GM18873 (cell line): ENCODE measurements at regions not wholly inside any gene's neighbourhood (a gene's known extent, or its start where the extent isn't known, plus 50 kb on each side); places are given as distances from the start of the nearest gene placed in this dataset.

Experiments used
- ATAC-seq: cut with Tn5 transposase; IDR thresholded peaks from one replicate; pipeline ENCODE4 v1.9.1; 2021; ENCODE audit warnings: mild to moderate bottlenecking, moderate library complexity, moderate number of reproducible peaks; ENCODE audit not compliant: unreplicated experiment, low FRiP score

- ATAC-seq, result no peak
Observed at GRCh38 chr9:82363682-82364081, 375.1 kb downstream of the SPATA31D1 start.

GRCh38 chr9:82367016-82367415 is 378.4 kb downstream of the SPATA31D1 start:
- no peak for ATAC-seq

- no peak for ATAC-seq
Observed at GRCh38 chr9:82367929-82368328, 379.4 kb downstream of the SPATA31D1 start.

GRCh38 chr9:82369251-82369945 is 380.8 kb downstream of the SPATA31D1 start:
- ATAC-seq, result no peak

GRCh38 chr9:82375041-82375440 is 386.5 kb downstream of the SPATA31D1 start:
- ATAC-seq, result no peak

- no peak for ATAC-seq
Observed at GRCh38 chr9:82376677-82377232, 388.2 kb downstream of the SPATA31D1 start.

GRCh38 chr9:82382887-82383616 is 394.5 kb downstream of the SPATA31D1 start:
- no peak for ATAC-seq

- ATAC-seq, result no peak
Observed at GRCh38 chr9:82385633-82386032, 397.1 kb downstream of the SPATA31D1 start.

- ATAC-seq, result no peak
Observed at GRCh38 chr9:82397534-82397933, 409.0 kb downstream of the SPATA31D1 start.

GRCh38 chr9:82404196-82404870 is 415.8 kb downstream of the SPATA31D1 start:
- ATAC-seq, result no peak

- ATAC-seq, result no peak
Observed at GRCh38 chr9:82404881-82405280, 416.3 kb downstream of the SPATA31D1 start.

- ATAC-seq, result no peak
Observed at GRCh38 chr9:82406456-82407085, 418.0 kb downstream of the SPATA31D1 start.

GRCh38 chr9:82410306-82410705 is 421.7 kb downstream of the SPATA31D1 start:
- peak; percentile 96 for ATAC-seq

- no peak for ATAC-seq
Observed at GRCh38 chr9:82410866-82411265, 422.3 kb downstream of the SPATA31D1 start.

GRCh38 chr9:82412586-82413305 is 424.2 kb downstream of the SPATA31D1 start:
- ATAC-seq, result no peak

GRCh38 chr9:82417501-82417900 is 428.9 kb downstream of the SPATA31D1 start:
- no peak for ATAC-seq

GRCh38 chr9:82418334-82418733 is 429.8 kb downstream of the SPATA31D1 start:
- ATAC-seq, result no peak

GRCh38 chr9:82419696-82420486 is 431.3 kb downstream of the SPATA31D1 start:
- no peak for ATAC-seq

- ATAC-seq, result no peak
Observed at GRCh38 chr9:82421498-82421897, 432.9 kb downstream of the SPATA31D1 start.
